Activated naive CD4-positive, alpha-beta T cell treated with anti-CD3 and anti-CD28 coated beads for 36 hours (primary cell): ENCODE measurements at regions not wholly inside any gene's neighbourhood (a gene's known extent, or its start where the extent isn't known, plus 50 kb on each side); places are given as distances from the start of the nearest gene placed in this dataset.

Experiments used
- CTCF ChIA-PET: fragments of 350-600 bp; sonication (Branson Sonifier 250); formaldehyde crosslinking; loops from one replicate; lab custom pipeline; 2021; ENCODE audit warnings: antibody characterized with exemption; lab: Charles Lee
- DNase-seq: peaks from one replicate; pipeline ENCODE4 v3.0.0-alpha.2; 2020
- H3K27ac Mint-ChIP-seq: one replicate; pipeline ENCODE4 v1.8.0; 2021; ENCODE audit warnings: mild to moderate bottlenecking, mixed read lengths
- H3K27me3 Mint-ChIP-seq: one replicate; pipeline ENCODE4 v1.8.0; 2021; ENCODE audit warnings: low read depth, mixed read lengths
- H3K36me3 Mint-ChIP-seq: one replicate; pipeline ENCODE4 v1.8.0; 2021; ENCODE audit warnings: low read depth, mixed read lengths
- H3K4me1 Mint-ChIP-seq: one replicate; pipeline ENCODE4 v1.8.0; 2021; ENCODE audit warnings: low read depth, mixed read lengths
- H3K4me3 Mint-ChIP-seq: one replicate; pipeline ENCODE4 v1.8.0; 2021; ENCODE audit warnings: mild to moderate bottlenecking, moderate library complexity, mixed read lengths
- H3K9me3 Mint-ChIP-seq: one replicate; pipeline ENCODE4 v1.8.0; 2021; ENCODE audit warnings: mixed read lengths
- intact Hi-C: fragments of 100-400 bp; cut with micrococcal nuclease; formaldehyde crosslinking; loops from one replicate; pipeline ENCODE4 v1.15.1; 2023

GRCh38 chr2:64852771-64853241 lies 136.4 kb upstream of the SLC1A4 start:
- intact Hi-C loops = no loop called here
- Mint-ChIP-seq H3K27me3 (no peaks in the 10 kb centered on the region), H3K27ac (no peak overlapping the region), H3K36me3 (no peaks in the 10 kb centered on the region), H3K4me1 (peaks cover 4% of the 10 kb centered on the region), H3K4me3 (no peak overlapping the region), H3K9me3 (no peaks in the 10 kb centered on the region)
- CTCF ChIA-PET = interaction anchor here (1.5 kb wide), 1 partner anchor 21 kb away, joined by 4 read pairs; no protein-coding TSS in a partner anchor
- DNase-seq = no peak

- Mint-ChIP-seq H3K4me3 (no peak overlapping the region), H3K27ac (no peak overlapping the region), H3K4me1 (peaks cover 4% of the 10 kb centered on the region), H3K27me3 (no peaks in the 10 kb centered on the region), H3K36me3 (no peaks in the 10 kb centered on the region), H3K9me3 (no peaks in the 10 kb centered on the region)
- DNase-seq = no peak
- intact Hi-C loops = no loop called here
- CTCF ChIA-PET = no interaction called here
Measured at GRCh38 chr2:64853306-64853705, 135.9 kb upstream of the SLC1A4 start.

- peaks cover 5% of the 10 kb centered on the region for H3K27me3 Mint-ChIP-seq
- no peak overlapping the region for H3K4me3 Mint-ChIP-seq
- no peaks in the 10 kb centered on the region for H3K9me3 Mint-ChIP-seq
- no peak overlapping the region for H3K27ac Mint-ChIP-seq
- no peaks in the 10 kb centered on the region for H3K36me3 Mint-ChIP-seq
- CTCF ChIA-PET = no interaction called here
- H3K4me1 Mint-ChIP-seq = peaks cover 4% of the 10 kb centered on the region
- no peak for DNase-seq
- intact Hi-C loops = no loop called here
Measured at GRCh38 chr2:64853894-64854293, 135.3 kb upstream of the SLC1A4 start.

- Mint-ChIP-seq H3K4me1 (peaks cover 4% of the 10 kb centered on the region), H3K27ac (no peak overlapping the region), H3K4me3 (no peak overlapping the region), H3K9me3 (no peaks in the 10 kb centered on the region), H3K27me3 (peaks cover 7% of the 10 kb centered on the region), H3K36me3 (no peaks in the 10 kb centered on the region)
- intact Hi-C loops = no loop called here
- DNase-seq = no peak
- CTCF ChIA-PET = no interaction called here
Measured at GRCh38 chr2:64854773-64855237, 134.4 kb upstream of the SLC1A4 start.

- H3K27me3 Mint-ChIP-seq = peaks cover 7% of the 10 kb centered on the region
- no peaks in the 10 kb centered on the region for H3K36me3 Mint-ChIP-seq
- no peaks in the 10 kb centered on the region for H3K9me3 Mint-ChIP-seq
- intact Hi-C loops = no loop called here
- H3K4me3 Mint-ChIP-seq = no peak overlapping the region
- no peak overlapping the region for H3K27ac Mint-ChIP-seq
- DNase-seq = no peak
- peaks cover 5% of the 10 kb centered on the region for H3K4me1 Mint-ChIP-seq
- CTCF ChIA-PET = no interaction called here
Measured at GRCh38 chr2:64857581-64858471, 131.4 kb upstream of the SLC1A4 start.

- no peak overlapping the region for H3K4me3 Mint-ChIP-seq
- H3K27me3 Mint-ChIP-seq = peaks cover 7% of the 10 kb centered on the region
- H3K9me3 Mint-ChIP-seq = no peaks in the 10 kb centered on the region
- CTCF ChIA-PET = interaction anchor here (0.7 to 1.7 kb wide), 5 partner anchors 9 to 336 kb away, joined by 3 to 6 read pairs (median 3); no protein-coding TSS in a partner anchor
- no peak overlapping the region for H3K27ac Mint-ChIP-seq
- H3K36me3 Mint-ChIP-seq = no peaks in the 10 kb centered on the region
- H3K4me1 Mint-ChIP-seq = peaks cover 5% of the 10 kb centered on the region
- no peak for DNase-seq
- intact Hi-C loops = no loop called here
Measured at GRCh38 chr2:64858541-64859311, 130.5 kb upstream of the SLC1A4 start.

- CTCF ChIA-PET = interaction anchor here (0.7 to 1.7 kb wide), 5 partner anchors 8 to 337 kb away, joined by 3 to 6 read pairs (median 3); no protein-coding TSS in a partner anchor
- H3K27me3 Mint-ChIP-seq = peaks cover 7% of the 10 kb centered on the region
- no peaks in the 10 kb centered on the region for H3K9me3 Mint-ChIP-seq
- intact Hi-C loops = loop anchor here (10.0 kb wide), 1 partner anchor 815 kb away; no protein-coding TSS in a partner anchor
- peaks cover 5% of the 10 kb centered on the region for H3K4me1 Mint-ChIP-seq
- peak; percentile 39 for DNase-seq
- H3K27ac Mint-ChIP-seq = no peak overlapping the region
- peak overlapping the region; percentile 28 for H3K4me3 Mint-ChIP-seq
- no peaks in the 10 kb centered on the region for H3K36me3 Mint-ChIP-seq
Measured at GRCh38 chr2:64859312-64860212, 129.6 kb upstream of the SLC1A4 start.

- Mint-ChIP-seq H3K36me3 (no peaks in the 10 kb centered on the region), H3K4me1 (peaks cover 2% of the 10 kb centered on the region), H3K4me3 (no peak overlapping the region), H3K9me3 (no peaks in the 10 kb centered on the region), H3K27me3 (peaks cover 7% of the 10 kb centered on the region), H3K27ac (no peak overlapping the region)
- intact Hi-C loops = loop anchor here (10.0 kb wide), 1 partner anchor 816 kb away; no protein-coding TSS in a partner anchor
- CTCF ChIA-PET = interaction anchor here (1.7 kb wide), 1 partner anchor 29 kb away, joined by 6 read pairs; no protein-coding TSS in a partner anchor
- no peak for DNase-seq
Measured at GRCh38 chr2:64860276-64860885, 128.8 kb upstream of the SLC1A4 start.

GRCh38 chr2:64860936-64861335 lies 128.3 kb upstream of the SLC1A4 start:
- intact Hi-C loops = loop anchor here (10.0 kb wide), 1 partner anchor 816 kb away; no protein-coding TSS in a partner anchor

GRCh38 chr2:64861452-64862397 lies 127.5 kb upstream of the SLC1A4 start:
- Mint-ChIP-seq H3K9me3 (no peaks in the 10 kb centered on the region), H3K36me3 (no peaks in the 10 kb centered on the region), H3K27ac (no peak overlapping the region), H3K27me3 (peaks cover 10% of the 10 kb centered on the region), H3K4me3 (no peak overlapping the region), H3K4me1 (peaks cover 2% of the 10 kb centered on the region)
- intact Hi-C loops = loop anchor here (10.0 kb wide), 1 partner anchor 817 kb away; no protein-coding TSS in a partner anchor
- DNase-seq = no peak
- CTCF ChIA-PET = interaction anchor here (0.6 to 1.1 kb wide), 6 partner anchors 10 to 336 kb away, joined by 3 to 6 read pairs (median 3); no protein-coding TSS in a partner anchor

More at GRCh38 chr2:64860936-64861335, 128.3 kb upstream of the SLC1A4 start:
- Mint-ChIP-seq H3K4me3 (no peak overlapping the region), H3K9me3 (no peaks in the 10 kb centered on the region), H3K27me3 (peaks cover 7% of the 10 kb centered on the region), H3K4me1 (peaks cover 2% of the 10 kb centered on the region), H3K27ac (no peak overlapping the region), H3K36me3 (no peaks in the 10 kb centered on the region)
- CTCF ChIA-PET = interaction anchor here (1.0 kb wide), 1 partner anchor 335 kb away, joined by 3 read pairs; no protein-coding TSS in a partner anchor
- DNase-seq = no peak
